Right lobe of liver (tissue), 4 donors: ENCODE measurements at regions not wholly inside any gene's neighbourhood (a gene's known extent, or its start where the extent isn't known, plus 50 kb on each side); places are given as distances from the start of the nearest gene placed in this dataset.

Experiments
- POLR2A ChIP-seq: fragments of 450-650 bp; IDR thresholded peaks from one replicate; pipeline ENCODE4 v1.6.1; 2017; ENCODE audit warnings: antibody characterized with exemption, mild to moderate bottlenecking
- TF ChIP-seq, protein P1 (sequence below), 4 donors: fragments of 200-600 bp in 3 of 4; fragments of 450-650 bp in 1 of 4; IDR thresholded peaks; one replicate each; pipeline versions ENCODE4 v1.5.1 to v1.8.0; 2016 to 2022; ENCODE audit warnings: antibody characterized with exemption in 4 of 4, mild to moderate bottlenecking in 2 of 4
- donor health status: DM: no; HTN: no; CAD: no.
- donor health status: DM: no; HTN: no; CAD: no.
- donor health status: DM: no; HTN: yes; CAD: no.

DNA sequence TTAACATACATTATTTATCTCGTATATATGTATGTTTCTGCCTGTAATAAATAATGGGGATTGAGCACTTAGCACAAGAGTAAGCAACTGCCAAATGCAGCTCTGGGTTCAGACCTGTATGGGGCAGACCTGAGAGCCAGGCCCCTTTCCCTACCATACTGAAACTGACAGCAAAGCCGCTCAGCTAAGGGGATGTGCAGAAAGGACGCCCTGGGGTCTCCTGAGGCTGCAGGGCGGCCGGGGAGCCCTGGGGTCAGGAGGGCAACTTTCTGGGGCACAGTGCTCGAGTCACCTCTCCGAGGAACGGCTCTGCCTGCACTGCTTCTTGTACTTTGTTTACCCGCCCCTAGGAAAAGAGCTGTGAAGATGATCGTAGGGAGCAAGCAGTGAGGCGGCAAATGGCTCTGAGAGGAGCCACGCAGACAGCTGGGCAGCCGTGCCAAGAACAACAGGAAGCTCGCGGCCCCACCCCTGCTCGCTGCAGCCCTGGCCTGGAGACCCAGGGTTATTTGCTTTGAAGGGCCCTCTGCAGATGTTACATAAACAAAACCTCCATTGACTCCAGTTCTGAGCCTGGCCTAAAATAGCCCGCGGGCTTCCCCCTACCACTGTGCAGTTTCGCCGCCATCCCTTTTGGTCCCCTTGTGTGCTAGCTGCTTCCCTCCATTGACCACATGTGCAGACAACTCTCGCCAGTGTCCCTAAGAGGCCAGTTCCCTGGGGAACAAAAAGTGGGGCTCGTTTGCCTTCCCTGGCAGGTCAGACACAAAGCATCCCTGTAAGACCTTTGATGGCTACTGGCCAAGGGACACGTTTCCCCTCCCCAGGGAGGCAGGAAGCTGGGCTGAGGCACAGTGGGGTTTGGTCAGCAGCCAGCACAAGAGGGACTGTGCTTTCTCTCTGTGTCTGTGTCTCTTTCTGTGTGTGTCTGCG is 111.3 kb upstream of the LNX1 start:
- TF ChIP-seq POLR2A, result no peak
- TF ChIP-seq, protein P1, sequence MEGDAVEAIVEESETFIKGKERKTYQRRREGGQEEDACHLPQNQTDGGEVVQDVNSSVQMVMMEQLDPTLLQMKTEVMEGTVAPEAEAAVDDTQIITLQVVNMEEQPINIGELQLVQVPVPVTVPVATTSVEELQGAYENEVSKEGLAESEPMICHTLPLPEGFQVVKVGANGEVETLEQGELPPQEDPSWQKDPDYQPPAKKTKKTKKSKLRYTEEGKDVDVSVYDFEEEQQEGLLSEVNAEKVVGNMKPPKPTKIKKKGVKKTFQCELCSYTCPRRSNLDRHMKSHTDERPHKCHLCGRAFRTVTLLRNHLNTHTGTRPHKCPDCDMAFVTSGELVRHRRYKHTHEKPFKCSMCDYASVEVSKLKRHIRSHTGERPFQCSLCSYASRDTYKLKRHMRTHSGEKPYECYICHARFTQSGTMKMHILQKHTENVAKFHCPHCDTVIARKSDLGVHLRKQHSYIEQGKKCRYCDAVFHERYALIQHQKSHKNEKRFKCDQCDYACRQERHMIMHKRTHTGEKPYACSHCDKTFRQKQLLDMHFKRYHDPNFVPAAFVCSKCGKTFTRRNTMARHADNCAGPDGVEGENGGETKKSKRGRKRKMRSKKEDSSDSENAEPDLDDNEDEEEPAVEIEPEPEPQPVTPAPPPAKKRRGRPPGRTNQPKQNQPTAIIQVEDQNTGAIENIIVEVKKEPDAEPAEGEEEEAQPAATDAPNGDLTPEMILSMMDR (IDR thresholded peaks at IDR 0.05), result no peak
